ENCODE measurements at regions not wholly inside any gene's neighbourhood (a gene's known extent, or its start where the extent isn't known, plus 50 kb on each side); places are given as distances from the start of the nearest gene placed in this dataset.
A peak's percentile ranks its signal among the peaks of the same experiment; 100 is the strongest.

GRCh38 chr11:26227301-26227746 lies 104.6 kb upstream of the ANO3 start:
- peaks cover 45% of the 10 kb centered on the region for H3K4me1 ChIP-seq (ENCODE audit: control insufficient read depth, extremely low read depth, insufficient read depth, low read length)
- H3K9me3 ChIP-seq (ENCODE audit: control insufficient read depth, low read depth, low read length) = no peaks in the 10 kb centered on the region
- DNase-seq (ENCODE audit: low read depth, low spot score) (peak; percentile 23), FAIRE-seq (peak; percentile 67)
- H3K79me2 ChIP-seq (ENCODE audit: control insufficient read depth, insufficient read depth, low read length) = no peaks in the 10 kb centered on the region
- H4K20me1 ChIP-seq (ENCODE audit: control insufficient read depth, extremely low read depth, insufficient read depth, low read length) = no peaks in the 10 kb centered on the region
- peak overlapping the region; percentile 73 for H2AFZ ChIP-seq (ENCODE audit: control insufficient read depth, low read length)
- peak overlapping the region in 2 of 3 experiments; percentile 13 to 16 for H3K4me3 ChIP-seq (ENCODE audit: control insufficient read depth in 2 of 3, extremely low read depth in 1 of 3, insufficient read depth in 2 of 3, low read depth in 1 of 3, low read length in 3 of 3)
- peak overlapping the region; percentile 67 for H3K4me2 ChIP-seq (ENCODE audit: control insufficient read depth, extremely low read depth, insufficient read depth, low read depth, low read length)
- TF ChIP-seq CTCF (optimal IDR thresholded peaks at IDR 0.05 in 1 of 3, IDR thresholded peaks at IDR 0.05 in 1 of 3, conservative IDR thresholded peaks at IDR 0.05 in 1 of 3; ENCODE audit: extremely low read depth in 1 of 3, insufficient read depth in 2 of 3, low read length in 3 of 3) = peak in 2 of 3 experiments; percentile 23 to 63
- no peak for TF ChIP-seq EZH2 (IDR thresholded peaks at IDR 0.05; ENCODE audit: low read length)
- dilution Hi-C loops (cut with MboI; ENCODE audit: extremely low pct_ligation_motif_present, low sequenced_read_pairs) = no loop called here
- H3K36me3 ChIP-seq (ENCODE audit: control insufficient read depth in 2 of 2, extremely low read depth in 1 of 2, insufficient read depth in 2 of 2, low read length in 2 of 2) = no peaks in the 10 kb centered on the region
- peak overlapping the region; percentile 77 for H3K27ac ChIP-seq (ENCODE audit: control insufficient read depth, insufficient read depth, low read length)
- no peaks in the 10 kb centered on the region for H3K27me3 ChIP-seq (ENCODE audit: control insufficient read depth, extremely low read depth, insufficient read depth, low read length)
- H3K9me1 ChIP-seq (ENCODE audit: control insufficient read depth, extremely low read depth, insufficient read depth, low read length) = no peaks in the 10 kb centered on the region
- H3K9ac ChIP-seq (ENCODE audit: control insufficient read depth, extremely low read depth, insufficient read depth, low read length) = peak overlapping the region; percentile 35

- TF ChIP-seq EZH2 (IDR thresholded peaks at IDR 0.05; ENCODE audit: low read length) (no peak), CTCF (optimal IDR thresholded peaks at IDR 0.05 in 1 of 3, IDR thresholded peaks at IDR 0.05 in 1 of 3, conservative IDR thresholded peaks at IDR 0.05 in 1 of 3; ENCODE audit: extremely low read depth in 1 of 3, insufficient read depth in 2 of 3, low read length in 3 of 3) (no peak)
- H3K4me2 ChIP-seq (ENCODE audit: control insufficient read depth, extremely low read depth, insufficient read depth, low read depth, low read length) = peak overlapping the region; percentile 67
- peak overlapping the region; percentile 77 for H3K27ac ChIP-seq (ENCODE audit: control insufficient read depth, insufficient read depth, low read length)
- H3K9ac ChIP-seq (ENCODE audit: control insufficient read depth, extremely low read depth, insufficient read depth, low read length) = peak overlapping the region; percentile 35
- DNase-seq (ENCODE audit: low read depth, low spot score) = no peak
- H3K4me3 ChIP-seq (ENCODE audit: control insufficient read depth in 2 of 3, extremely low read depth in 1 of 3, insufficient read depth in 2 of 3, low read depth in 1 of 3, low read length in 3 of 3) = no peak overlapping the region
- no peak for FAIRE-seq
- dilution Hi-C loops (cut with MboI; ENCODE audit: extremely low pct_ligation_motif_present, low sequenced_read_pairs) = no loop called here
- H3K27me3 ChIP-seq (ENCODE audit: control insufficient read depth, extremely low read depth, insufficient read depth, low read length) = no peaks in the 10 kb centered on the region
- no peaks in the 10 kb centered on the region for H3K9me3 ChIP-seq (ENCODE audit: control insufficient read depth, low read depth, low read length)
- H4K20me1 ChIP-seq (ENCODE audit: control insufficient read depth, extremely low read depth, insufficient read depth, low read length) = no peaks in the 10 kb centered on the region
- no peaks in the 10 kb centered on the region for H3K9me1 ChIP-seq (ENCODE audit: control insufficient read depth, extremely low read depth, insufficient read depth, low read length)
- H3K36me3 ChIP-seq (ENCODE audit: control insufficient read depth in 2 of 2, extremely low read depth in 1 of 2, insufficient read depth in 2 of 2, low read length in 2 of 2) = no peaks in the 10 kb centered on the region
- no peaks in the 10 kb centered on the region for H3K79me2 ChIP-seq (ENCODE audit: control insufficient read depth, insufficient read depth, low read length)
- peaks cover 45% of the 10 kb centered on the region for H3K4me1 ChIP-seq (ENCODE audit: control insufficient read depth, extremely low read depth, insufficient read depth, low read length)
- H2AFZ ChIP-seq (ENCODE audit: control insufficient read depth, low read length) = no peak overlapping the region
Observed at GRCh38 chr11:26227883-26228502, 103.9 kb upstream of the ANO3 start.

Measured in keratinocyte (primary cell).